ENCODE measurements at regions not wholly inside any gene's neighbourhood (a gene's known extent, or its start where the extent isn't known, plus 50 kb on each side); places are given as distances from the start of the nearest gene placed in this dataset.

DNA sequence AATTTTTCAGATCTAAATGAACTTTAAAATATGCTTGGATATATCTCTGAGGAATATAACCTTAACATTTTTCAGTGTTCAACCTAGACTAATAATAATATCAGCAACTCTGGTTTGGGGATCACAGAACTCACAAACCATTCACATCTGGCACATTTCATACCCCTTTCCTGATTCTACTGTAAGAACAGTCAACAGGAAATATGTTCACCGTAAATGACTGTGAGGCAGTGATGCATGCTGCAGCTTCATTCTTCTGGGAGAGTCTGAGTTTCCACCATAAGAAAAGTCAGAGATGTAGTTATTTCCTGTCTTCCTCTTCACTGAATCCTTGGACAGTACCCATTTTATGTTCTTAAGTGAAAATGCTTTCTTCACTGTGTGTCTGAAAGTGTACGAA, 134.2 kb upstream of the IFNGR1 start:
- TF ChIP-seq, protein P1, sequence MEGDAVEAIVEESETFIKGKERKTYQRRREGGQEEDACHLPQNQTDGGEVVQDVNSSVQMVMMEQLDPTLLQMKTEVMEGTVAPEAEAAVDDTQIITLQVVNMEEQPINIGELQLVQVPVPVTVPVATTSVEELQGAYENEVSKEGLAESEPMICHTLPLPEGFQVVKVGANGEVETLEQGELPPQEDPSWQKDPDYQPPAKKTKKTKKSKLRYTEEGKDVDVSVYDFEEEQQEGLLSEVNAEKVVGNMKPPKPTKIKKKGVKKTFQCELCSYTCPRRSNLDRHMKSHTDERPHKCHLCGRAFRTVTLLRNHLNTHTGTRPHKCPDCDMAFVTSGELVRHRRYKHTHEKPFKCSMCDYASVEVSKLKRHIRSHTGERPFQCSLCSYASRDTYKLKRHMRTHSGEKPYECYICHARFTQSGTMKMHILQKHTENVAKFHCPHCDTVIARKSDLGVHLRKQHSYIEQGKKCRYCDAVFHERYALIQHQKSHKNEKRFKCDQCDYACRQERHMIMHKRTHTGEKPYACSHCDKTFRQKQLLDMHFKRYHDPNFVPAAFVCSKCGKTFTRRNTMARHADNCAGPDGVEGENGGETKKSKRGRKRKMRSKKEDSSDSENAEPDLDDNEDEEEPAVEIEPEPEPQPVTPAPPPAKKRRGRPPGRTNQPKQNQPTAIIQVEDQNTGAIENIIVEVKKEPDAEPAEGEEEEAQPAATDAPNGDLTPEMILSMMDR (IDR thresholded peaks at IDR 0.05 in 4 of 5, conservative IDR thresholded peaks at IDR 0.05 in 1 of 5) = no peak
- no peak for TF ChIP-seq POLR2A (IDR thresholded peaks at IDR 0.05)

All from gastrocnemius medialis (tissue), 4 donors.